Left lung (tissue), 4 donors: ENCODE measurements at regions not wholly inside any gene's neighbourhood (a gene's known extent, or its start where the extent isn't known, plus 50 kb on each side); places are given as distances from the start of the nearest gene placed in this dataset.

Experiments
- ATAC-seq: fragments of 200-7000 bp; cut with Tn5 transposase; one replicate; pipeline ENCODE4 v1.9.1; 2020; ENCODE audit warnings: moderate library complexity
- DNase-seq, 4 donors: peaks; one replicate each; pipeline ENCODE4 v3.0.0-alpha.2; 2013 to 2020
- H3K27ac ChIP-seq, 2 donors: fragments of 200-600 bp; sonication (generic) in 1 of 2; one replicate each; pipeline versions ENCODE4 v1.5.0 to v1.8.0; 2020 to 2021
- H3K27me3 ChIP-seq, 2 donors: fragments of 200-600 bp; sonication (generic) in 1 of 2; one replicate each; pipeline versions ENCODE4 v1.5.0 to v1.8.0; 2020 to 2021
- H3K36me3 ChIP-seq, 2 donors: fragments of 200-600 bp; sonication (generic) in 1 of 2; one replicate each; pipeline versions ENCODE4 v1.5.0 to v1.8.0; 2020 to 2021
- H3K4me1 ChIP-seq, 2 donors: fragments of 200-600 bp; one replicate each; pipeline ENCODE4 v1.8.0; 2021
- H3K4me3 ChIP-seq, 2 donors: fragments of 200-600 bp; sonication (generic) in 1 of 2; one replicate each; pipeline versions ENCODE4 v1.5.0 to v1.8.0; 2020 to 2021; ENCODE audit warnings: mild to moderate bottlenecking in 1 of 2
- H3K9me3 ChIP-seq, 2 donors: fragments of 200-600 bp; sonication (generic) in 1 of 2; one replicate each; pipeline versions ENCODE4 v1.5.0 to v1.8.0; 2020 to 2021
- intact Hi-C, 2 donors: fragments of 100-400 bp; cut with DNase I; formaldehyde crosslinking; loops; one replicate each; pipeline versions ENCODE4 v1.11.2 to v1.14.2; 2022
- TF ChIP-seq, protein P1 (sequence below), 2 donors: fragments of 200-600 bp; sonication (generic) in 1 of 2; IDR thresholded peaks; one replicate each; pipeline versions ENCODE4 v1.5.0 to v1.8.0; 2021; ENCODE audit warnings: antibody characterized with exemption in 2 of 2
- donor health status: DM: no; HTN: yes; CAD: no.
- donor health status: DM: no; HTN: no; CAD: no.

DNA sequence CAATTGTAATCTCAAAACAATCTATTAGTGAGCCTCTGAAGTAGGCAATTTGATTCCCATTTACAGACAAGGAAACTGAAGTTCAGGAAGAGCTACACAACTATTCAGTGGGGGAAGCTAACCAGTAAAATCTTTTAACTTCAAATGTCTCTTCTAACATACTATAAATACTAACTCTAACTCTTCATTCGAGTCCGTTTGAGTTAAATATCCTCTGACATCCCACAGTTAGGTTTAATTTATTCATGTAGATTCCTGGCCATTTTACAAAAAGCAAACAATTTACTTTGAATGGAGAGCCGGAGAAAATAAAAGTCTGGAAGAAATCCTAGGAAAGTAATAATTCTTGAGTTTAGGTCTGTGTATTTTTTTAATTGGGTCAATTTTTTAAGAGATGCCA, 64.7 kb downstream of the HYCC1 start:
- ATAC-seq (no peak), DNase-seq (no peak)
- no peaks in the 10 kb centered on the region for H3K9me3 ChIP-seq
- TF ChIP-seq, protein P1, sequence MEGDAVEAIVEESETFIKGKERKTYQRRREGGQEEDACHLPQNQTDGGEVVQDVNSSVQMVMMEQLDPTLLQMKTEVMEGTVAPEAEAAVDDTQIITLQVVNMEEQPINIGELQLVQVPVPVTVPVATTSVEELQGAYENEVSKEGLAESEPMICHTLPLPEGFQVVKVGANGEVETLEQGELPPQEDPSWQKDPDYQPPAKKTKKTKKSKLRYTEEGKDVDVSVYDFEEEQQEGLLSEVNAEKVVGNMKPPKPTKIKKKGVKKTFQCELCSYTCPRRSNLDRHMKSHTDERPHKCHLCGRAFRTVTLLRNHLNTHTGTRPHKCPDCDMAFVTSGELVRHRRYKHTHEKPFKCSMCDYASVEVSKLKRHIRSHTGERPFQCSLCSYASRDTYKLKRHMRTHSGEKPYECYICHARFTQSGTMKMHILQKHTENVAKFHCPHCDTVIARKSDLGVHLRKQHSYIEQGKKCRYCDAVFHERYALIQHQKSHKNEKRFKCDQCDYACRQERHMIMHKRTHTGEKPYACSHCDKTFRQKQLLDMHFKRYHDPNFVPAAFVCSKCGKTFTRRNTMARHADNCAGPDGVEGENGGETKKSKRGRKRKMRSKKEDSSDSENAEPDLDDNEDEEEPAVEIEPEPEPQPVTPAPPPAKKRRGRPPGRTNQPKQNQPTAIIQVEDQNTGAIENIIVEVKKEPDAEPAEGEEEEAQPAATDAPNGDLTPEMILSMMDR (IDR thresholded peaks at IDR 0.05): no peak
- no peak overlapping the region for H3K27ac ChIP-seq
- H3K36me3 ChIP-seq: peaks cover 0 to 7% of the 10 kb centered on the region in 2 donors
- intact Hi-C loops: no loop called here
- H3K4me3 ChIP-seq: no peak overlapping the region
- H3K4me1 ChIP-seq: no peaks in the 10 kb centered on the region
- H3K27me3 ChIP-seq: no peaks in the 10 kb centered on the region

DNA sequence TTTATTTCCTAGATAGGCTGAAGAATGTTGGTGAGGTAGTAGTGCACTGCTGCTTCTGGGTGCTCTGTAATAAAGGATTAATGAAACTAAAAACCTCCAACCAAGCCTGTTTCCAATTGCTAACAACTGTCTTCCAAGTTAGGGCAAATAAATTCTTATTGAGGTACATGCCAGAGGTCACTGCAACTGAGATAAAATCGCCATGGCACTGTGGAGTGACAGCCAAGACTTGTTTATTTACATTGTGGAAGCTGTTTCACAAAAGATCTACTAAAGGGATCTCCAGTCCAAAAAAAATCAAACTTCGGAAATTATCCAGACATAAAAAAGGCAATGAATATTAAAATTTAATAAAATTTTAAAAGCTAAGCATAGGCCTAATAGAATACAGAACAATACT, 65.2 kb downstream of the HYCC1 start:
- TF ChIP-seq, protein P1 (IDR thresholded peaks at IDR 0.05): no peak

DNA sequence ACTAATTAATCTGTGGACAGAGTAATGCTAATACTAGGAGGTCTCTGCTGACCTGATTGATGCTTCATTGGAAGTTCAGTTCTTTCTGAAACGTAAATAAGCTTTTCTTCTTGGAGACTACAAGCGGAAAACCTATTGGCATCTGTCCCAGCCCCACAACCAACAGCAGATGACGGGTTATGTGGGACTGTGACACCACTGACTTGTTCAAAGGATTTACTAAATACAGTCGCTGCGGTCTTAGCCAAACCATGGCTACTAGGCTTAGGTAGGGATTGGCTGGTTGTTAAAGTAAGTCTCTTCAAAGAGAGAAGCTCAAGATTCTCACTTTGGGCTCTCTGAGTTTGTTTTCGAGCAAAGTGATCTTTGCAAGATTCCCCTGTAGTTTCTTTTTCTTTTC, 68.3 kb downstream of the HYCC1 start:
- peaks cover 0 to 11% of the 10 kb centered on the region in 2 donors for H3K36me3 ChIP-seq
- no peak overlapping the region for H3K27ac ChIP-seq
- intact Hi-C loops: no loop called here
- H3K4me1 ChIP-seq: no peaks in the 10 kb centered on the region
- no peaks in the 10 kb centered on the region for H3K9me3 ChIP-seq
- TF ChIP-seq, protein P1 (IDR thresholded peaks at IDR 0.05): no peak
- no peak overlapping the region for H3K4me3 ChIP-seq
- no peak for ATAC-seq
- H3K27me3 ChIP-seq: no peaks in the 10 kb centered on the region
- DNase-seq: peak in 1 of 4 donors; percentile 61

More for the DNA sequence above, 65.2 kb downstream of the HYCC1 start:
- DNase-seq (no peak), ATAC-seq (no peak)
- Histone ChIP-seq H3K27ac (no peak overlapping the region), H3K4me1 (no peaks in the 10 kb centered on the region), H3K27me3 (no peaks in the 10 kb centered on the region), H3K36me3 (peaks cover 0 to 7% of the 10 kb centered on the region in 2 donors), H3K9me3 (no peaks in the 10 kb centered on the region), H3K4me3 (no peak overlapping the region)
- intact Hi-C loops: no loop called here

DNA sequence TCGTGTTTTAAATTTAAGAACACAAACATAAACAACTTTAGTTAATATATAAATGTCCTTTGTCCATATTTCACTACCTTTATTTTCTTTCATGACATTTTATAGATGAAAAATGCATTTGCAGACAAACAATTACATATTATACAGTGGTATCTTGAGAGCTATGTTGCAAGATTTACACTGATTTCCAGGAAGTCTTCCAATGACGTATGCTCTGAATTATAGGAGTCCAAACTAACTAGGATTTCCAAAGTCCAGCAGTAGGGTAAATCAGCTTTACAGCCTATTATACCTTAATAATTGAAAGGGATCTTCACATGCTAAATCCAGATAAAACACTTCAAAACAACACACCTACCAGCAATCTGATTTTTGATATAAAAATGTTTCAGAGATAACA, 69.4 kb downstream of the HYCC1 start:
- peaks cover 0 to 13% of the 10 kb centered on the region in 2 donors for H3K36me3 ChIP-seq
- no peak overlapping the region for H3K27ac ChIP-seq
- H3K4me1 ChIP-seq: no peaks in the 10 kb centered on the region
- ATAC-seq (peak; percentile 64), DNase-seq (no peak)
- no peaks in the 10 kb centered on the region for H3K9me3 ChIP-seq
- H3K4me3 ChIP-seq: no peak overlapping the region
- TF ChIP-seq, protein P1 (IDR thresholded peaks at IDR 0.05): no peak
- intact Hi-C loops: no loop called here
- no peaks in the 10 kb centered on the region for H3K27me3 ChIP-seq

DNA sequence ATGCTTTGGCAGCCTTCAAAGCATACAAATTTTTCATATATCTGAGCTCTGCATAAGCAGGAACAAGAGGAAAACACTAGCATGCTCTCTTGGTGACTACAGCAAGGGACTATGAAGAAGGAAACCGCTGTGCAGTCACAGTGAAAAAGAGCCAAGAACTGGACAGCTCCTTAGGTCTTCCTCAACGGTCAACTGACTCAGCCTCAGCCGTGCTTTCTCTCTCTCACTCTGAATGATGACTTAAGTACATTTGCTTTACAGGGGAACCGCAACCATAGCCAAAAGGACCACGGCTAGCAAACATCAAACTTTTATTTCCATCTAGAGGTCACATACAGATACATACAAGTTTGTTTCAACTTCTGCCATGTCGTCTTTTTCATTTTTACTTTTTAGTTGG, 69.9 kb downstream of the HYCC1 start:
- H3K36me3 ChIP-seq: peaks cover 0 to 13% of the 10 kb centered on the region in 2 donors
- no peak overlapping the region for H3K27ac ChIP-seq
- intact Hi-C loops: no loop called here
- TF ChIP-seq, protein P1 (IDR thresholded peaks at IDR 0.05): no peak
- H3K9me3 ChIP-seq: no peaks in the 10 kb centered on the region
- ATAC-seq (peak; percentile 84), DNase-seq (peak in 3 of 4 donors; percentile 40 to 70 (median 59))
- H3K4me1 ChIP-seq: no peaks in the 10 kb centered on the region
- H3K4me3 ChIP-seq: no peak overlapping the region
- H3K27me3 ChIP-seq: no peaks in the 10 kb centered on the region
